HEK293T (cell line): ENCODE measurements at regions not wholly inside any gene's neighbourhood (a gene's known extent, or its start where the extent isn't known, plus 50 kb on each side); places are given as distances from the start of the nearest gene placed in this dataset.
"Not testable (repeated sequence)": the region's sequence is repeated elsewhere in the genome, so short reads cannot be mapped to it uniquely, and the experiment has no call there.

ENCODE experiments used
- ELF4 ChIP-seq: fragments of 450-650 bp; IDR thresholded peaks from 2 replicates; pipeline ENCODE4 v1.6.1; 2017; ENCODE audit warnings: antibody characterized with exemption
- FOXK2 ChIP-seq: fragments of 450-650 bp; IDR thresholded peaks from 2 replicates; pipeline ENCODE4 v1.6.1; 2016; ENCODE audit warnings: mild to moderate bottlenecking
- L3MBTL2 ChIP-seq: fragments of 450-650 bp; conservative IDR thresholded peaks from 2 replicates; pipeline ENCODE4 v1.6.1; 2016; ENCODE audit warnings: mild to moderate bottlenecking

DNA sequence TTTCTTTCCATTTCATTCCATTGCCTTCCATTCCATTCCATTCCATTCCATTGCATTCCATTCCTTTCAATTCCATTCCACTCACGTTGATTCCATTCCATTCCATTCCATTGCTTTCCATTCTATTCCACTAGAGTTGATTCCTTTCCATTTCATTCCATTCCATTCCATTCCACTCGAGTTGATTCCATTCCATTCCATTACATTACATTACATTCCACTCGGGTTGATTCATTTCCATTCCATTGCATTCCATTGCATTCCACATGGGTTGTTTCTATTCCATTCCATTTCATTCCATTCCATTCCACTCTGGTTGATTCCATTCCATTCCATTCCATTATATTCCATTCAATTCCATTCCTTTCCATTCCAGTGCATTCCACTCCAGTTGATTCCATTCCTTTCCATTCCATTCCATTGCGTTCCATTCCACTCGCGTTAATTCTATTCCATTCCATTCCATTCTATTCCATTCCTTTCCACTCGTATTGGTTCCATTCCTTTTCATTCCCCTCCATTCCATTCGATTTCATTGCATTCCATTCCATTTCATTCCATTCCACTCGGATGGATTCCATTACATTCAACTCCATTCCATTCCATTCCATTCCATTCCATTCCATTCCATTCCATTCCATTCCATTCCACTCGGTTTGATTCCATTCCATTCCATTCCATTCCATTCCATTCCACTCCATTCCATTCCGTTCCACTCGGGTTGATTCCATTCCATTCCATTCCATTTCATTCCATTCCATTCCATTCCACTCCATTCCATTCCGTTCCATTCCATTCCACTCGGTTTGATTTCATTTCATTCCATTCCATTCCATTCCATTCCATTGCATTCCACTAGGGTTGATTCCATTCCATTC, 1139.1 kb downstream of the RPIA start:
- TF ChIP-seq FOXK2, ELF4, L3MBTL2: not testable (repeated sequence)
